Ascending aorta (tissue), 2 donors: ENCODE measurements at regions not wholly inside any gene's neighbourhood (a gene's known extent, or its start where the extent isn't known, plus 50 kb on each side); places are given as distances from the start of the nearest gene placed in this dataset.

ENCODE experiments used
- DNase-seq, 2 donors: peaks; one replicate each; pipeline ENCODE4 v3.0.0-alpha.2; 2019; ENCODE audit warnings: low spot score in 2 of 2
- H3K27ac ChIP-seq, 2 donors: fragments of 200-600 bp; sonication (generic); one replicate each; pipeline ENCODE4 v1.5.1; 2016 to 2017; ENCODE audit warnings: mild to moderate bottlenecking in 1 of 2
- H3K27me3 ChIP-seq: fragments of 200-600 bp; sonication (generic); one replicate; pipeline ENCODE4 v1.5.1; 2017
- H3K36me3 ChIP-seq, 2 donors: fragments of 200-600 bp; sonication (generic); one replicate each; pipeline ENCODE4 v1.5.1; 2016
- H3K4me1 ChIP-seq, 2 donors: fragments of 200-600 bp; sonication (generic); one replicate each; pipeline ENCODE4 v1.5.1; 2016 to 2017; ENCODE audit warnings: mild to moderate bottlenecking in 1 of 2
- H3K4me3 ChIP-seq, 2 donors: fragments of 200-600 bp; sonication (generic); one replicate each; pipeline ENCODE4 v1.5.1; 2016 to 2017; ENCODE audit warnings: mild to moderate bottlenecking in 1 of 2
- H3K9me3 ChIP-seq, 2 donors: fragments of 200-600 bp; sonication (generic); one replicate each; pipeline ENCODE4 v1.5.1; 2016
- CTCF ChIP-seq, 3 experiments: fragments of 200-600 bp in 2 of 3; fragments of 450-650 bp in 1 of 3; sonication (generic) in 2 of 3; IDR thresholded peaks; one replicate each; pipeline ENCODE4 v1.5.1; 2016 to 2019; ENCODE audit warnings: antibody characterized with exemption in 3 of 3, mild to moderate bottlenecking in 1 of 3, moderate library complexity in 1 of 3
- intact Hi-C: fragments of 100-400 bp; cut with DNase I; formaldehyde crosslinking; loops from one replicate; pipeline ENCODE4 v1.15.1; 2023

- DNase-seq = no peak
- Histone ChIP-seq H3K27me3 (no peaks in the 10 kb centered on the region), H3K9me3 (no peaks in the 10 kb centered on the region), H3K4me3 (no peak overlapping the region), H3K4me1 (no peaks in the 10 kb centered on the region), H3K36me3 (no peaks in the 10 kb centered on the region), H3K27ac (no peak overlapping the region)
- intact Hi-C loops = no loop called here
- no peak for TF ChIP-seq CTCF (IDR thresholded peaks at IDR 0.05)
Observed at GRCh38 chr3:88263417-88264100, 113.8 kb downstream of the C3orf38 start.

GRCh38 chr3:88267441-88267840 is 117.7 kb downstream of the C3orf38 start:
- Histone ChIP-seq H3K9me3 (no peaks in the 10 kb centered on the region), H3K36me3 (no peaks in the 10 kb centered on the region), H3K27ac (no peak overlapping the region), H3K4me1 (no peaks in the 10 kb centered on the region), H3K4me3 (no peak overlapping the region), H3K27me3 (no peaks in the 10 kb centered on the region)
- intact Hi-C loops = no loop called here
- no peak for TF ChIP-seq CTCF (IDR thresholded peaks at IDR 0.05)
- no peak for DNase-seq

- Histone ChIP-seq H3K36me3 (no peaks in the 10 kb centered on the region), H3K4me3 (no peak overlapping the region), H3K27me3 (no peaks in the 10 kb centered on the region), H3K27ac (no peak overlapping the region), H3K9me3 (no peaks in the 10 kb centered on the region), H3K4me1 (no peaks in the 10 kb centered on the region)
- DNase-seq = no peak
- TF ChIP-seq CTCF (IDR thresholded peaks at IDR 0.05) = no peak
- intact Hi-C loops = no loop called here
Observed at GRCh38 chr3:88267847-88268246, 118.1 kb downstream of the C3orf38 start.

GRCh38 chr3:88280326-88280725 is 130.6 kb downstream of the C3orf38 start:
- Histone ChIP-seq H3K36me3 (no peaks in the 10 kb centered on the region), H3K4me3 (no peak overlapping the region), H3K27ac (no peak overlapping the region), H3K27me3 (no peaks in the 10 kb centered on the region), H3K4me1 (no peaks in the 10 kb centered on the region), H3K9me3 (no peaks in the 10 kb centered on the region)
- intact Hi-C loops = no loop called here
- TF ChIP-seq CTCF (IDR thresholded peaks at IDR 0.05) = no peak
- no peak for DNase-seq

GRCh38 chr3:88282528-88283241 is 132.9 kb downstream of the C3orf38 start:
- no peak for TF ChIP-seq CTCF (IDR thresholded peaks at IDR 0.05)
- DNase-seq = no peak
- H3K27ac ChIP-seq = no peak overlapping the region
- H3K27me3 ChIP-seq = no peaks in the 10 kb centered on the region
- intact Hi-C loops = no loop called here
- no peaks in the 10 kb centered on the region for H3K9me3 ChIP-seq
- H3K4me1 ChIP-seq = no peaks in the 10 kb centered on the region
- H3K36me3 ChIP-seq = no peaks in the 10 kb centered on the region
- H3K4me3 ChIP-seq = no peak overlapping the region
